Lower leg skin (tissue), 3 donors: ENCODE measurements at regions not wholly inside any gene's neighbourhood (a gene's known extent, or its start where the extent isn't known, plus 50 kb on each side); places are given as distances from the start of the nearest gene placed in this dataset.

Experiments
- CTCF ChIP-seq, 3 donors: fragments of 450-650 bp; IDR thresholded peaks; one replicate each; pipeline ENCODE4 v1.5.1; 2016; ENCODE audit warnings: antibody characterized with exemption in 3 of 3, mild to moderate bottlenecking in 3 of 3, moderate library complexity in 2 of 3
- POLR2A ChIP-seq, 2 donors: fragments of 450-650 bp; IDR thresholded peaks; one replicate each; pipeline ENCODE4 v1.6.1; 2016 to 2017; ENCODE audit warnings: antibody characterized with exemption in 2 of 2, mild to moderate bottlenecking in 1 of 2, moderate library complexity in 1 of 2

GRCh38 chr10:62561151-62561550, 187.0 kb downstream of the ZNF365 start:
- TF ChIP-seq CTCF (IDR thresholded peaks at IDR 0.05) (no peak), POLR2A (IDR thresholded peaks at IDR 0.05) (no peak)
